Esophagus squamous epithelium (tissue), 4 donors: ENCODE measurements at regions not wholly inside any gene's neighbourhood (a gene's known extent, or its start where the extent isn't known, plus 50 kb on each side); places are given as distances from the start of the nearest gene placed in this dataset.

Experiments used
- POLR2A ChIP-seq, 4 donors: fragments of 450-650 bp; IDR thresholded peaks; one replicate each; pipeline ENCODE4 v1.6.1; 2017; ENCODE audit warnings: antibody characterized with exemption in 4 of 4, mild to moderate bottlenecking in 4 of 4, moderate library complexity in 3 of 4
- TF ChIP-seq, protein P1 (sequence below), 6 experiments: fragments of 450-650 bp in 4 of 6; fragments of 200-600 bp in 2 of 6; sonication (generic) in 2 of 6; IDR thresholded peaks; one replicate each; pipeline ENCODE4 v1.5.1; 2016 to 2019; ENCODE audit warnings: antibody characterized with exemption in 6 of 6, mild to moderate bottlenecking in 4 of 6, moderate library complexity in 4 of 6

DNA sequence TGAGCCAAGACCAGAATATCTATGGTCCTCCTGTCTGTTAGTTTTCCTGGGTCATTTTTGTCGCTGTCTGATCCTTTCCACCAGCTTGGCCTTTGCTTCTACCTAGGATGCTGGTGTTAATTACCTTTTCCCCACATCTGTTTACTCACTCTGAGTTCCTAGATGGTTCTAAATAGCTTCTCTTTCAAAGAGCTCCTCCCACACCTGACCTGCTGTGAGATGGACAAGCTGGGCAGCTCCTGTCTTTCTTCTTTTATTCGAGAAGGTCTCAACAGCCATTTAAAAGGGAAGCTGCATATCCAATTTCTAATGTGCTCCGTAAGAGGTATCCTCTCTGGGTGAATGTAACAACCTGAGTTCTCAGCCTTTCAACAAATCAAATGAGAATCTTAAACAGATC is 156.2 kb downstream of the HRH4 start:
- TF ChIP-seq, protein P1, sequence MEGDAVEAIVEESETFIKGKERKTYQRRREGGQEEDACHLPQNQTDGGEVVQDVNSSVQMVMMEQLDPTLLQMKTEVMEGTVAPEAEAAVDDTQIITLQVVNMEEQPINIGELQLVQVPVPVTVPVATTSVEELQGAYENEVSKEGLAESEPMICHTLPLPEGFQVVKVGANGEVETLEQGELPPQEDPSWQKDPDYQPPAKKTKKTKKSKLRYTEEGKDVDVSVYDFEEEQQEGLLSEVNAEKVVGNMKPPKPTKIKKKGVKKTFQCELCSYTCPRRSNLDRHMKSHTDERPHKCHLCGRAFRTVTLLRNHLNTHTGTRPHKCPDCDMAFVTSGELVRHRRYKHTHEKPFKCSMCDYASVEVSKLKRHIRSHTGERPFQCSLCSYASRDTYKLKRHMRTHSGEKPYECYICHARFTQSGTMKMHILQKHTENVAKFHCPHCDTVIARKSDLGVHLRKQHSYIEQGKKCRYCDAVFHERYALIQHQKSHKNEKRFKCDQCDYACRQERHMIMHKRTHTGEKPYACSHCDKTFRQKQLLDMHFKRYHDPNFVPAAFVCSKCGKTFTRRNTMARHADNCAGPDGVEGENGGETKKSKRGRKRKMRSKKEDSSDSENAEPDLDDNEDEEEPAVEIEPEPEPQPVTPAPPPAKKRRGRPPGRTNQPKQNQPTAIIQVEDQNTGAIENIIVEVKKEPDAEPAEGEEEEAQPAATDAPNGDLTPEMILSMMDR (IDR thresholded peaks at IDR 0.05), result no peak
- TF ChIP-seq POLR2A (IDR thresholded peaks at IDR 0.05), result no peak
